GM12892 (cell line): ENCODE measurements at regions not wholly inside any gene's neighbourhood (a gene's known extent, or its start where the extent isn't known, plus 50 kb on each side); places are given as distances from the start of the nearest gene placed in this dataset.
"Not testable (repeated sequence)": the region's sequence is repeated elsewhere in the genome, so short reads cannot be mapped to it uniquely, and the experiment has no call there.

Source experiments
- DNase-seq: peaks from one replicate; pipeline ENCODE4 v3.0.0; 2011; ENCODE audit not compliant: insufficient read length
- FAIRE-seq: peaks from 2 replicates; lab custom pipeline; 2011; peaks lifted over from hg19 to GRCh38; lab: Jason Lieb, UNC
- POLR2A ChIP-seq: IDR thresholded peaks from 2 replicates; pipeline ENCODE4 v1.6.1; 2011; ENCODE audit warnings: low read depth, low read length, control low read depth
- POLR2AphosphoS5 ChIP-seq: IDR thresholded peaks from 2 replicates; pipeline ENCODE4 v1.6.1; 2011; ENCODE audit warnings: low read depth, low read length, control low read depth
- TAF1 ChIP-seq: IDR thresholded peaks from 2 replicates; pipeline ENCODE4 v1.6.1; 2011; ENCODE audit warnings: low read depth, mild to moderate bottlenecking, control low read depth, low read length, borderline replicate concordance

- FAIRE-seq, result no peak
- no peak for DNase-seq
- TF ChIP-seq POLR2AphosphoS5 (no peak), TAF1 (no peak)
Observed at GRCh38 chr9:26789959-26790358, 102.6 kb downstream of the CAAP1 start.

- TF ChIP-seq TAF1 (no peak), POLR2AphosphoS5 (no peak), POLR2A (no peak)
- DNase-seq, result no peak
Observed at GRCh38 chr9:26786564-26786963, 106.0 kb downstream of the CAAP1 start.

GRCh38 chr9:26782899-26783298, 109.7 kb downstream of the CAAP1 start:
- TF ChIP-seq POLR2AphosphoS5 (no peak), TAF1 (no peak), POLR2A (no peak)

More at GRCh38 chr9:26786564-26786963, 106.0 kb downstream of the CAAP1 start:
- FAIRE-seq, result no peak

GRCh38 chr9:26781906-26782305, 110.7 kb downstream of the CAAP1 start:
- TF ChIP-seq TAF1 (no peak), POLR2AphosphoS5 (no peak), POLR2A (no peak)
- no peak for DNase-seq
- no peak for FAIRE-seq

More at GRCh38 chr9:26782899-26783298, 109.7 kb downstream of the CAAP1 start:
- FAIRE-seq (no peak), DNase-seq (no peak)

- not testable (repeated sequence) for DNase-seq, FAIRE-seq
Observed at GRCh38 chr9:26780307-26780706, 112.3 kb downstream of the CAAP1 start.

- TF ChIP-seq TAF1 (no peak), POLR2AphosphoS5 (no peak), POLR2A (no peak)
- DNase-seq, result no peak
- FAIRE-seq, result no peak
Observed at GRCh38 chr9:26779062-26779461, 113.5 kb downstream of the CAAP1 start.

GRCh38 chr9:26775391-26775790, 117.2 kb downstream of the CAAP1 start:
- no peak for FAIRE-seq
- TF ChIP-seq POLR2AphosphoS5 (no peak), POLR2A (no peak), TAF1 (no peak)

DNA sequence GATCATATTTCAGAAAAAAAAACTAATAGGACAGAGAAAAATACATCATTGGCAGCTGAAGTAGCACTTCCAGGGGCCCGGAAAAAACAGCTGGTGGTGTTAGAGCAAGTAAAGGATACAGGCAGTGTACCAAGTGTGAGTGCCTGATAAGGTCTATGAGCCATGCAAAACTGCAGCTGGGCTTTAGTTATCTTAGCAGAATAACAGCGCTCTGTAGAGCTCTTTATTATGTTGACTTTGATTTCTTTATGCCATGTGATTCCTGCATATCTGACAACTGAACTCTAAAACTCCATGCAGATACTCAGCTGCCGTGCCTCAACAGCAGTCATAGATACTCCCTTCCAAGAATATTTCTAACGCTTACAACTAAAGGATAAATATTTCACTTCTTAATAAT, 119.5 kb downstream of the CAAP1 start:
- DNase-seq, result no peak
- no peak for FAIRE-seq
- TF ChIP-seq POLR2AphosphoS5, result no peak
- no peak for TF ChIP-seq POLR2A
- no peak for TF ChIP-seq TAF1

More at GRCh38 chr9:26775391-26775790, 117.2 kb downstream of the CAAP1 start:
- DNase-seq, result no peak

DNA sequence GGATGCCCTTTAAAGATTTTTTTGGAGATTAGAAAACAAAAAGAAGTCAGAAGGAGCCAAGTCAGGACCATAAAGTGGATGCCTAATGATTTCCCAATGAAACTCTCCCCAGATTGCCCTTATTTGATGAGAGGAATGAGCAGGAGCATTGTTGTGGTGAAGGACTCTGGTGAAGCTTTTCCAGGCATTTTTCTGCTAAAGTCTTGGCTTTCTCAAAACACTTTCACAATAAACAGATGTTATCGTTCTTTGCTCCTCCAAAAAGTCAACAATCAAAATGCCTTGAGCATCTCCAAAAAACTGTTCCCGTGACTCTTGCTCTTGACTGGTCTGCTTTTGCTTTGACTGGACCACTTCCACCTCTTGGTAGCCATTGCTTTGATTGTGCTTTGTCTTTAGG, 121.8 kb downstream of the CAAP1 start:
- DNase-seq (no peak), FAIRE-seq (no peak)
- TF ChIP-seq TAF1, result no peak

- DNase-seq, result no peak
- no peak for FAIRE-seq
- TF ChIP-seq POLR2AphosphoS5 (no peak), POLR2A (no peak), TAF1 (no peak)
Observed at GRCh38 chr9:26768145-26768544, 124.5 kb downstream of the CAAP1 start.

DNA sequence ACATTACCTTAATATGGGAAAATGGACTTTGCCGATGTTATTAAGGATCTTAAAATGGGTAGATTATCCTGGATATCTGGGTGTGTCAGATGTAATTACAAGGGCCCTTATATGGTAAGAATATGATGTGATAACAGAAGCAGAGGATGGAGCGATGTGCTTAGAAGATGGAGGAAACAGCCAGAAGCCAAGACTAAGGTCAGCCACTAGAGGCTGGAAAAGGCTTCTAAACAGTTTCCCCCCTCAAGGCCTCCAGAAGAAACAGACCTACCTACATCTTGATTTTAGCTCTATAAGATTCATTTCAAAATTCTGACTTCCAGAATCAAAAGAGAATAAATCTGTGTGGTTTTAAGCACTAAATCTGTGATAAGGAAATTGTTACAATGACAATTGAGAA, 131.9 kb downstream of the CAAP1 start:
- no peak for FAIRE-seq
- TF ChIP-seq TAF1 (no peak), POLR2AphosphoS5 (no peak), POLR2A (no peak)

DNA sequence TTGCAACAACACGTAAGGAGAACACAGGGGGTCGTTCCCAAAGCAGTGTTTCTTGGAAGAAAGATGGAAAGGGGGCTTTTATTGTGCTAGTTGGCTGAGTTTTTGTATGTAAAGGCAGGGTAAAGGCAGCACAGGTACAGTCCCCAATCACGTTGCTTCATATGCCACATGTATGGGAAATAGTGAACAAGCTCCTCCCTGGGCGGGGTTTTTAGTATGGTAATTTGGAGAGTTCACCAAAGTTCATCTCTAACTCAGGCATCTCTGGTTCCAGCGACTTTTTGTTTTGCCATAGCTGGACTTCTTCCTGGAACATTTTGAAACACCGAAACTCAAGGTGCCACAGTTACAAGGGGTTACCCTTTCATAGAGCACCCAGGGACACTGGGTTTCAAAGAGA, 133.9 kb downstream of the CAAP1 start:
- no peak for DNase-seq
- no peak for TF ChIP-seq TAF1
- TF ChIP-seq POLR2AphosphoS5, result no peak
- no peak for TF ChIP-seq POLR2A
- FAIRE-seq, result no peak

More for the DNA sequence above, 131.9 kb downstream of the CAAP1 start:
- no peak for DNase-seq

GRCh38 chr9:26756881-26757280, 135.7 kb downstream of the CAAP1 start:
- no peak for FAIRE-seq
- DNase-seq, result no peak
- no peak for TF ChIP-seq POLR2AphosphoS5
- TF ChIP-seq TAF1, result no peak
- no peak for TF ChIP-seq POLR2A
